ENCODE measurements at regions not wholly inside any gene's neighbourhood (a gene's known extent, or its start where the extent isn't known, plus 50 kb on each side); places are given as distances from the start of the nearest gene placed in this dataset.

- no peak for TF ChIP-seq CTCF (IDR thresholded peaks at IDR 0.05)
- no peak for TF ChIP-seq EZH2 (IDR thresholded peaks at IDR 0.05; ENCODE audit: borderline replicate concordance, insufficient read depth, low read depth, low read length, poor library complexity, severe bottlenecking)
Observed at GRCh38 chr6:153218184-153218792, 87.2 kb upstream of the RGS17 start.
